Neural cell (in vitro differentiated cells): ENCODE measurements at regions not wholly inside any gene's neighbourhood (a gene's known extent, or its start where the extent isn't known, plus 50 kb on each side); places are given as distances from the start of the nearest gene placed in this dataset.

Experiments used
- H2AFZ ChIP-seq: fragments of 200-600, 300-800 bp; sonication (generic), shearing (Covaris generic); 2 replicates; pipeline ENCODE4 v1.6.0; 2014; ENCODE audit warnings: low read depth, mild to moderate bottlenecking, antibody characterized with exemption, low read length, moderate library complexity
- H3F3A ChIP-seq: fragments of 200-600 bp; shearing (Covaris generic); 2 replicates; pipeline ENCODE4 v1.6.1; 2016; ENCODE audit warnings: mild to moderate bottlenecking, moderate library complexity, mixed read lengths, antibody characterized with exemption, low read length; ENCODE audit not compliant: insufficient read depth, poor library complexity, severe bottlenecking
- H3K27ac ChIP-seq: fragments of 200-600, 300-800 bp; sonication (generic), shearing (Covaris generic); 2 replicates; pipeline ENCODE4 v1.5.1; 2014; ENCODE audit warnings: mild to moderate bottlenecking, low read length, moderate library complexity
- H3K27me3 ChIP-seq: fragments of 300-800, 200-600 bp; sonication (generic), shearing (Covaris generic); 2 replicates; pipeline ENCODE4 v1.6.0; 2014; ENCODE audit warnings: mild to moderate bottlenecking, low read depth, low read length, moderate library complexity; ENCODE audit not compliant: insufficient read depth
- H3K36me3 ChIP-seq: fragments of 300-800, 200-600 bp; sonication (generic), shearing (Covaris generic); 2 replicates; pipeline ENCODE4 v1.5.1; 2014; ENCODE audit warnings: mild to moderate bottlenecking, antibody characterized with exemption, low read length, moderate library complexity; ENCODE audit not compliant: insufficient read depth
- H3K4me2 ChIP-seq: fragments of 300-800, 200-600 bp; sonication (generic), shearing (Covaris generic); 2 replicates; pipeline ENCODE4 v1.6.0; 2014; ENCODE audit warnings: mild to moderate bottlenecking, low read length
- H3K4me3 ChIP-seq: fragments of 300-800, 200-600 bp; sonication (generic), shearing (Covaris generic); 2 replicates; pipeline ENCODE4 v1.5.1; 2014; ENCODE audit warnings: mild to moderate bottlenecking, low read length, moderate library complexity
- H3K79me2 ChIP-seq: fragments of 200-600 bp; shearing (Covaris generic); replicated peaks from 2 replicates; pipeline ENCODE4 v1.6.0; 2014; ENCODE audit warnings: mild to moderate bottlenecking, low read length, moderate library complexity; ENCODE audit not compliant: insufficient read depth
- H3K9ac ChIP-seq: fragments of 300-800, 200-600 bp; sonication (generic), shearing (Covaris generic); 2 replicates; pipeline ENCODE4 v1.6.1; 2016; ENCODE audit warnings: mild to moderate bottlenecking, low read length, mixed read lengths
- H3K9me2 ChIP-seq: fragments of 200-600 bp; shearing (Covaris generic); 2 replicates; pipeline ENCODE4 v1.6.1; 2016; ENCODE audit warnings: mild to moderate bottlenecking, low read length, mixed read lengths; ENCODE audit not compliant: insufficient read depth
- H3K9me3 ChIP-seq: fragments of 200-600, 300-800 bp; sonication (generic), shearing (Covaris generic); 2 replicates; pipeline ENCODE4 v1.6.1; 2016; ENCODE audit warnings: mild to moderate bottlenecking, mixed run types, low read length, moderate library complexity, mixed read lengths
- H4K20me1 ChIP-seq: fragments of 200-600 bp; shearing (Covaris generic); 2 replicates; pipeline ENCODE4 v1.6.1; 2016; ENCODE audit warnings: mild to moderate bottlenecking, mixed run types; ENCODE audit not compliant: insufficient read depth
- CTCF ChIP-seq: fragments of 450-650 bp; IDR thresholded peaks from 2 replicates; pipeline ENCODE4 v1.5.1; 2014; ENCODE audit warnings: antibody characterized with exemption, mild to moderate bottlenecking, moderate library complexity; ENCODE audit not compliant: poor library complexity, severe bottlenecking
- EP300 ChIP-seq: fragments of 450-650 bp; conservative IDR thresholded peaks from 2 replicates; pipeline ENCODE4 v1.6.1; 2014; ENCODE audit warnings: antibody characterized with exemption, mild to moderate bottlenecking, moderate library complexity; ENCODE audit not compliant: poor library complexity, severe bottlenecking
- EZH2 ChIP-seq: fragments of 200-600, 300-800 bp; shearing (Covaris generic), sonication (generic); IDR thresholded peaks from 2 replicates; pipeline ENCODE4 v1.6.1; 2014; ENCODE audit warnings: antibody characterized with exemption, low read length, borderline replicate concordance, mild to moderate bottlenecking; ENCODE audit not compliant: insufficient read depth, poor library complexity, severe bottlenecking
- MXI1 ChIP-seq: fragments of 450-650 bp; conservative IDR thresholded peaks from 2 replicates; pipeline ENCODE4 v1.6.1; 2014; ENCODE audit warnings: antibody characterized with exemption, mild to moderate bottlenecking; ENCODE audit not compliant: poor library complexity, severe bottlenecking
- POLR2AphosphoS5 ChIP-seq: IDR thresholded peaks from 2 replicates; pipeline ENCODE4 v1.6.1; 2012
- RAD21 ChIP-seq: fragments of 450-650 bp; conservative IDR thresholded peaks from 2 replicates; pipeline ENCODE4 v1.6.1; 2014; ENCODE audit warnings: antibody characterized with exemption, mild to moderate bottlenecking, moderate library complexity
- REST ChIP-seq: IDR thresholded peaks from 2 replicates; pipeline ENCODE4 v1.6.1; 2012; ENCODE audit warnings: borderline replicate concordance
- SMC3 ChIP-seq: fragments of 450-650 bp; conservative IDR thresholded peaks from 2 replicates; pipeline ENCODE4 v1.6.1; 2014; ENCODE audit warnings: antibody characterized with exemption, mild to moderate bottlenecking, moderate library complexity; ENCODE audit not compliant: poor library complexity
- TAF1 ChIP-seq: IDR thresholded peaks from 2 replicates; pipeline ENCODE4 v1.6.1; 2012; ENCODE audit warnings: low read depth

- H3K27me3 ChIP-seq: no peaks in the 10 kb centered on the region
- H3K4me2 ChIP-seq: no peak overlapping the region
- no peaks in the 10 kb centered on the region for H3K9me2 ChIP-seq
- H3K9me3 ChIP-seq: no peaks in the 10 kb centered on the region
- H4K20me1 ChIP-seq: no peaks in the 10 kb centered on the region
- H3K4me3 ChIP-seq: no peak overlapping the region
- no peak for TF ChIP-seq SMC3
- TF ChIP-seq POLR2AphosphoS5: no peak
- TF ChIP-seq RAD21: no peak
- no peak for TF ChIP-seq CTCF
- no peak for TF ChIP-seq REST
- TF ChIP-seq EP300: no peak
- no peak for TF ChIP-seq MXI1
- no peak for TF ChIP-seq TAF1
- TF ChIP-seq EZH2: no peak
- no peak overlapping the region for H2AFZ ChIP-seq
- H3K36me3 ChIP-seq: no peaks in the 10 kb centered on the region
- no peaks in the 10 kb centered on the region for H3K79me2 ChIP-seq
- H3K9ac ChIP-seq: no peak overlapping the region
- H3K27ac ChIP-seq: no peak overlapping the region
- no peaks in the 10 kb centered on the region for H3F3A ChIP-seq
These were observed 624.2 kb downstream of the KCTD16 start for GRCh38 chr5:144794922-144795321.

- Histone ChIP-seq H3K79me2 (no peaks in the 10 kb centered on the region), H3K27me3 (no peaks in the 10 kb centered on the region), H3F3A (no peaks in the 10 kb centered on the region), H3K36me3 (no peaks in the 10 kb centered on the region), H3K4me2 (no peak overlapping the region), H3K27ac (no peak overlapping the region), H3K4me3 (no peak overlapping the region), H4K20me1 (no peaks in the 10 kb centered on the region), H3K9me3 (no peaks in the 10 kb centered on the region), H2AFZ (no peak overlapping the region), H3K9me2 (no peaks in the 10 kb centered on the region), H3K9ac (no peak overlapping the region)
- TF ChIP-seq RAD21 (no peak), MXI1 (no peak), EP300 (no peak), CTCF (no peak), POLR2AphosphoS5 (no peak)
These were observed 617.9 kb downstream of the KCTD16 start for GRCh38 chr5:144788556-144788955.
